K562 (cell line): ENCODE measurements at regions not wholly inside any gene's neighbourhood (a gene's known extent, or its start where the extent isn't known, plus 50 kb on each side); places are given as distances from the start of the nearest gene placed in this dataset.

Experiments used
- CBFB ChIP-seq: sonication (generic); formaldehyde crosslinking; IDR thresholded peaks from 2 replicates; pipeline ENCODE4 v1.4.0; 2020; ENCODE audit warnings: mild to moderate bottlenecking, missing genetic modification reagents
- CTCF ChIP-seq, 3 experiments: IDR thresholded peaks in 2 of 3; conservative IDR thresholded peaks in 1 of 3; 2 replicates each; pipeline ENCODE4 v1.5.1; 2011 to 2012; ENCODE audit warnings: low read length in 3 of 3, mild to moderate bottlenecking in 3 of 3, control low read depth in 2 of 3, improper control_type of control experiment in 1 of 3, inconsistent platforms in 1 of 3, low read depth in 1 of 3, mixed read lengths in 1 of 3, moderate library complexity in 1 of 3; ENCODE audit not compliant: insufficient read depth in 2 of 3
- DEAF1 ChIP-seq: fragments of 450-650 bp; formaldehyde crosslinking; IDR thresholded peaks from 2 replicates; pipeline ENCODE4 v1.4.0; 2020; ENCODE audit warnings: mild to moderate bottlenecking, moderate library complexity
- EP300 ChIP-seq: IDR thresholded peaks from 2 replicates; pipeline ENCODE4 v1.6.1; 2012; ENCODE audit warnings: low read length, improper control_type of control experiment
- HBP1 ChIP-seq: fragments of 450-650 bp; formaldehyde crosslinking; IDR thresholded peaks from 2 replicates; pipeline ENCODE4 v1.4.0; 2022; ENCODE audit warnings: missing genetic modification characterization
- ID3 ChIP-seq, 2 experiments: fragments of 250-450 bp in 1 of 2; fragments of 450-650 bp in 1 of 2; sonication (Bioruptor Pico) in 1 of 2; IDR thresholded peaks; 2 replicates each; pipeline versions ENCODE4 v1.6.1 to v1.8.0; 2016 to 2021; ENCODE audit warnings: mild to moderate bottlenecking in 2 of 2, moderate library complexity in 2 of 2, missing compliant biosample characterization in 1 of 2, missing genetic modification characterization in 1 of 2
- JUNB ChIP-seq: fragments of 450-650 bp; formaldehyde crosslinking; conservative IDR thresholded peaks from 2 replicates; pipeline ENCODE4 v1.4.0; 2020; ENCODE audit warnings: mild to moderate bottlenecking
- RERE ChIP-seq: sonication (generic); formaldehyde crosslinking; IDR thresholded peaks from 2 replicates; pipeline ENCODE4 v1.8.0; 2023; ENCODE audit warnings: missing genetic modification reagents, mild to moderate bottlenecking, borderline replicate concordance
- THRAP3 ChIP-seq: fragments of 450-650 bp; IDR thresholded peaks from 2 replicates; pipeline ENCODE4 v1.6.1; 2016; ENCODE audit warnings: mild to moderate bottlenecking, inconsistent platforms, borderline replicate concordance
- ZNF384 ChIP-seq: IDR thresholded peaks from 2 replicates; pipeline ENCODE4 v1.6.1; 2012; ENCODE audit warnings: low read depth, low read length, improper control_type of control experiment

GRCh38 chr18:1062588-1062987 lies 157.9 kb downstream of the ADCYAP1 start (continued):
- no peak for TF ChIP-seq RERE (CRISPR knock-in tag)
- no peak for TF ChIP-seq THRAP3
- TF ChIP-seq JUNB (CRISPR knock-in tag): no peak
- peak; percentile 27; the same call in 1 of the 2 replicates for TF ChIP-seq EP300
- TF ChIP-seq ZNF384: no peak
- TF ChIP-seq ID3 (CRISPR knock-in tag; IDR thresholded peaks at IDR 0.05): no peak
- TF ChIP-seq ID3 (tag; IDR thresholded peaks at IDR 0.05): no peak
- TF ChIP-seq HBP1 (CRISPR knock-in tag): no peak
- peak; percentile 56 for TF ChIP-seq DEAF1 (CRISPR knock-in tag)
- TF ChIP-seq CBFB: 0 out of 2 replicates have a peak, but pooled peaks have one; percentile 33
- peak; percentile 61 to 86 (median 74); a peak in 5 of 6 replicates for TF ChIP-seq CTCF (IDR thresholded peaks at IDR 0.05 in 2 of 3, conservative IDR thresholded peaks at IDR 0.05 in 1 of 3; ENCODE audit: insufficient read depth in 2 of 3, low read depth in 1 of 3, low read length in 3 of 3)
